Esophagus (tissue), 2 donors: ENCODE measurements at regions not wholly inside any gene's neighbourhood (a gene's known extent, or its start where the extent isn't known, plus 50 kb on each side); places are given as distances from the start of the nearest gene placed in this dataset.

ENCODE experiments used
- H3K27ac ChIP-seq, 2 donors: one replicate each; pipeline ENCODE4 v1.5.1; 2013; ENCODE audit warnings: low read depth in 2 of 2, mild to moderate bottlenecking in 2 of 2, inconsistent platforms in 1 of 2, low read length in 1 of 2, moderate library complexity in 1 of 2
- H3K27me3 ChIP-seq, 2 donors: one replicate each; pipeline ENCODE4 v1.6.1; 2013; ENCODE audit warnings: low read length in 2 of 2, control low read depth in 1 of 2, mild to moderate bottlenecking in 1 of 2; ENCODE audit not compliant: insufficient read depth in 2 of 2, control insufficient read depth in 1 of 2
- H3K36me3 ChIP-seq, 2 donors: one replicate each; pipeline ENCODE4 v1.6.1; 2013; ENCODE audit warnings: low read length in 1 of 2; ENCODE audit not compliant: control insufficient read depth in 2 of 2, insufficient read depth in 2 of 2
- H3K4me1 ChIP-seq, 2 donors: one replicate each; pipeline ENCODE4 v1.6.1; 2013; ENCODE audit warnings: low read length in 1 of 2; ENCODE audit not compliant: control insufficient read depth in 2 of 2, insufficient read depth in 2 of 2
- H3K4me3 ChIP-seq, 2 donors: one replicate each; pipeline ENCODE4 v1.5.1; 2013; ENCODE audit warnings: low read length in 2 of 2, mild to moderate bottlenecking in 2 of 2, low read depth in 1 of 2, moderate library complexity in 1 of 2
- H3K9me3 ChIP-seq, 2 donors: one replicate each; pipeline ENCODE4 v1.6.1; 2013; ENCODE audit warnings: mild to moderate bottlenecking in 2 of 2, low read depth in 1 of 2, low read length in 1 of 2, moderate library complexity in 1 of 2; ENCODE audit not compliant: control insufficient read depth in 2 of 2, insufficient read depth in 1 of 2
- WGBS, 2 donors: extraction: QIAGEN DNeasy Blood & Tissue Kit; methylation state at CpG; one replicate each; pipeline ENCODE4 v1.1.7; 2013; 5-methylcytosine and 5-hydroxymethylcytosine counted together
- donor health status: healthy with polysubstance abuse.
- donor health status: Bipolar disorder and iron deficiency.

DNA sequence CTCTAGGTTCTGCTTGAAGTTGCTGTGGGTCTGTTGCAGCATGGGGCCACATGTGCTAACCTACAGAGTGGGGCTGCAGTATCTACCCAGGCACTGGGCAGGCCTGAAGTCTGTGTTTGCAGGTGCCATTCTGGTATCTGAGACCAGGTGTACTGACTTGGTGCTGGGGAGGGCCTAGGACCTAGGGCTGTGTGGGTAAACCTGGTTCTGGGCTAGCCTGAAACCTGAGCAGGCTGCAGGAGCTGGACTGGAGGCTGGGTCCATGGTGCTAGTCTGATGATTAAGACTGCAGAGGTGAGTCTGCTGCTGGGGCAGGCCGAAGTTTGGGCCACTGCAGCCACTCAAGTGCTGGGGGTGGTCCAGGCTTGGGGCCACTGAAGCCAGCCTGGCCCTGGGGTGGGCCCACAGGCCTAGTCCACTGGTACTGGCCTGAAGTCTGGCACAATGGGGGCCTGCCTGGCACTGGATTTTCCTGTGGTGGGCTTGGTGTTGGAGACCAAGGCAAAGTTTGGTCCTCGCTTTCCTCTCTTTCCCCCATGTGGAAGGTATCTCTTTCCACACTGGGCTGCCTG is 310.6 kb downstream of the NDFIP2 start:
- H3K4me1 ChIP-seq, result no peaks in the 10 kb centered on the region
- H3K27me3 ChIP-seq, result no peaks in the 10 kb centered on the region

DNA sequence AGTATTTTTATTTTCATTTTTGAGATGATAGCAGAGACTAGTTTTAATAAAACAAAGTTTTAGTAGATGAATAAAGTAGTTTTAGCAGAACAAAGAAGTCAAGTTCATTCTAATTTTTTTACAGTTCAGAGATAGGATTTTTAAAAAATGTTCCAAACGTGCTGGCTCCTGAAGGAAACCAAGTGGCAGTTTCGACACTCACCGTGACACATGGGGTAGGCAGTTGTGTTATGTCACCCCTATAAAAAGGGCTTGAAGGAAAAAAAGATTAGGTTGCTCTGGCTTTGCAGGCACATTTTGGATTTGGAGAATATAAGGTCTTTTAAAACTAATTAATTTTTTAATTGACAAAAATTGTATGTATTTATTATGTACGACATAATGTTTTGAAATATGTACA is 305.2 kb downstream of the NDFIP2 start:
- H3K27me3 ChIP-seq, result no peaks in the 10 kb centered on the region
- H3K4me1 ChIP-seq, result no peaks in the 10 kb centered on the region
- no peaks in the 10 kb centered on the region for H3K36me3 ChIP-seq
- H3K4me3 ChIP-seq, result no peak overlapping the region
- 93 to 97% methylated on average over 4 of the region's 4 CpGs for WGBS, 2 donors
- H3K9me3 ChIP-seq, result peaks cover 0 to 6% of the 10 kb centered on the region in 2 donors
- H3K27ac ChIP-seq, result no peak overlapping the region

More for the DNA sequence above, 310.6 kb downstream of the NDFIP2 start:
- H3K27ac ChIP-seq, result no peak overlapping the region
- peaks cover 0 to 6% of the 10 kb centered on the region in 2 donors for H3K9me3 ChIP-seq
- H3K4me3 ChIP-seq, result no peak overlapping the region
- no peaks in the 10 kb centered on the region for H3K36me3 ChIP-seq
- 88 to 93% methylated on average over 2 of the region's 2 CpGs for WGBS, 2 donors

DNA sequence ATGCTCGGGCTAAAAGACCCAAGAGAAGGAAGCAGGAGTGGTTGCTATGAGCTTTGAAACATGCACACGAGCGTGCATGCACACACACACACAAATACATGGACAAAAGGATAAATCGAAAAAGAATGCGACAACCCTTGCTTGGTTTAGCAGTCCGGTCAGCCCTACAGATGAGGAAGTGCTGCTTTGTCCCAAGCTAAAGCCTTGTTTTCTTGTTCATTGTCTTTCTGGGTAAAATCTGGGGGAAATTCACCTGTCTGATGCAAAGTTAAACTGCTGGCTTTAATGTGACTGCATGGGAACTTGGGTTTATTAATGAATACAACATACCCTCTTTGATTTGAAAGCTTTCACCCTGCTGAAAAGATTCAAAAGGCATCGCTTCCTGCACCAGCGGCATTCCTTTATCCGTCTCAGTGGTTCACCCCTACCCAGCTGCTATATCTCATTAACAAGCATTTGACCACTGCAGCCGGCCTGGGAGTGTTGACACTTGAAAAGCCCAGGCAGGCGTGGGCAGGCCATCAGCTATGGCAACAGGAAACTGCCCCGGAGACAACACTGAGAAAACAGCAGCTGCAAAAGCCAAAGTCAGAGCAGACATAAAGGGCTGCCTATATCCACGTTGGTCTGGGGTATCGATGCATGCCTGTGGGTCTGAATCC is 301.7 kb downstream of the NDFIP2 start:
- Histone ChIP-seq H3K4me1 (no peaks in the 10 kb centered on the region), H3K27ac (no peak overlapping the region), H3K9me3 (no peaks in the 10 kb centered on the region), H3K4me3 (no peak overlapping the region), H3K27me3 (no peaks in the 10 kb centered on the region), H3K36me3 (no peaks in the 10 kb centered on the region)
- 43% methylated on average over 14 of the region's 14 CpGs for WGBS, 2 donors

DNA sequence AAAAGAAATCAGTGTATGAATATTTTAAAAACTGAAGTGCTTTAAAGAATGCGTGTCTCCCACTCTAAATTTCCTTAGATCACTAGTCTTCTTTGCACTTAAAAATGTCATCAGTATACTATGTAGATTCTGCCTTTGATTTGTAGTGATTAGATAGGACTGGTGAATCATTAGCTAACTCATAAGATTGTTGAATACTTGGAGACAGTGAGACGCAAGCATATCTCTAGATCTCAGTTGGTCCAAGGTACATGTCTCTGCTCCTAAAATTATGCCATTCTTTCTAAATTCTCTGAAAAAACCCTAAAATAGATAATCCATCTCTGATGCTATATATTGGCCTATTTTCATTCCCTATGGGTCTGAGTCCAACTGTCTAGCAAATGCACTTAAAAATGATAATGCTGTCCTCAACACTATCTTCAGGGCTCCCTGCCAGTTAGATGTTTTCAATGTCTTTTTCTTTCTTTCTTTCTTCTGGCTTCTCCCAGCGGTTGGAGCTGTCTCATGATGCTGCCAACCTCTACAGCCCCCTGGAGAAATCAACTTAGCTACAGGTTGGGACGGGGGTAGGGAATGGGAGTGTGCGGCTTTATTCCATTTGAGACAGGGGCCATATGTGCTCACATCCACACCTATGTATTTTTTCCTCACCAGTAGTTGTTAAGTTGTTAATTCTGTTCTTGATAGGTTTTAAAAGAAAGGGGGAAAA is 301.0 kb downstream of the NDFIP2 start:
- WGBS, 2 donors, result 85 to 93% methylated on average over 5 of the region's 5 CpGs
- no peaks in the 10 kb centered on the region for H3K4me1 ChIP-seq
- no peaks in the 10 kb centered on the region for H3K9me3 ChIP-seq
- H3K27ac ChIP-seq, result no peak overlapping the region
- no peaks in the 10 kb centered on the region for H3K36me3 ChIP-seq
- no peak overlapping the region for H3K4me3 ChIP-seq
- no peaks in the 10 kb centered on the region for H3K27me3 ChIP-seq

DNA sequence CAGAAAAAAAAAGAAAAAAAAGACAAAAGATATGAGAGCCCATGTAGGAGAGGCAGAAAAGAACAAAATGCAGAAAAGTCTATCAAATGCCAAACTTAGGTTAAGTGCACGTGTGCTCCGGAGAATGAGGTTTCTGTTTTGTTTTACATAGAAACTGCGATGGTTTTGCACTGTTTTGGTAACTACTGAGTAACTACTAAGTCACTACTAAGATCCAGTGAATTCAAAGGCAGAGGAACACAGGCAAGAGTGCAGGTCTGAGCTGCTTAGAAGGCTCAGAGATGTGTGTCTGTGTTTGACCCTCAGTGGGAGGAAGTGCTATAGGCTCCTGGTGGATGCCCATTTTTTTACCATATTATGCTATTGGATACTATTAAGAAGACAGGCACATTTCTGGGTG is 299.3 kb downstream of the NDFIP2 start:
- WGBS, 2 donors, result 38 to 50% methylated on average over 3 of the region's 3 CpGs
- H3K27me3 ChIP-seq, result no peaks in the 10 kb centered on the region
- H3K27ac ChIP-seq, result no peak overlapping the region
- H3K4me3 ChIP-seq, result no peak overlapping the region
- no peaks in the 10 kb centered on the region for H3K9me3 ChIP-seq
- H3K4me1 ChIP-seq, result no peaks in the 10 kb centered on the region
- H3K36me3 ChIP-seq, result no peaks in the 10 kb centered on the region

DNA sequence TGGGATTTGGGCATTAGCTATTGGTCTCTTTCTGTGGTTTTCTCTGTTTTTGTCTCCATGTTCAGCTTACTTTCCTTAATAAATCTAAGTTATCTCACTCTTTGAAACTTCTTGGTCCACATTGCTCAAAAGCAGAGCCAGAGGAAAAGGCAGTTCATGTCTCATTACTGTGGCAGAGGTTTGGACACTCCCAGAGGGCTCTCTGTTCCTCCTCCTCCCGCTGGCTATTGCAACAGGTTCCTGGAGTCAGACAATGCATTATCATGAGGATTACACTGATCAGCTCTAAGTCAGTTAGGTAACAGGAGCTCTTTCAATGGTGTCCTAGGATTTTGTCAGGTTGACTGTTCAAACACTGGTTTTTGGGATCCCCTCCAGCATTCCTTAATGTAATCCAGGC is 298.8 kb downstream of the NDFIP2 start:
- no peaks in the 10 kb centered on the region for H3K9me3 ChIP-seq
- no peaks in the 10 kb centered on the region for H3K27me3 ChIP-seq
- no peaks in the 10 kb centered on the region for H3K4me1 ChIP-seq
- H3K36me3 ChIP-seq, result no peaks in the 10 kb centered on the region
- no peak overlapping the region for H3K27ac ChIP-seq
- 24 to 50% methylated on average over 1 of the region's 1 CpG for WGBS, 2 donors
- no peak overlapping the region for H3K4me3 ChIP-seq

DNA sequence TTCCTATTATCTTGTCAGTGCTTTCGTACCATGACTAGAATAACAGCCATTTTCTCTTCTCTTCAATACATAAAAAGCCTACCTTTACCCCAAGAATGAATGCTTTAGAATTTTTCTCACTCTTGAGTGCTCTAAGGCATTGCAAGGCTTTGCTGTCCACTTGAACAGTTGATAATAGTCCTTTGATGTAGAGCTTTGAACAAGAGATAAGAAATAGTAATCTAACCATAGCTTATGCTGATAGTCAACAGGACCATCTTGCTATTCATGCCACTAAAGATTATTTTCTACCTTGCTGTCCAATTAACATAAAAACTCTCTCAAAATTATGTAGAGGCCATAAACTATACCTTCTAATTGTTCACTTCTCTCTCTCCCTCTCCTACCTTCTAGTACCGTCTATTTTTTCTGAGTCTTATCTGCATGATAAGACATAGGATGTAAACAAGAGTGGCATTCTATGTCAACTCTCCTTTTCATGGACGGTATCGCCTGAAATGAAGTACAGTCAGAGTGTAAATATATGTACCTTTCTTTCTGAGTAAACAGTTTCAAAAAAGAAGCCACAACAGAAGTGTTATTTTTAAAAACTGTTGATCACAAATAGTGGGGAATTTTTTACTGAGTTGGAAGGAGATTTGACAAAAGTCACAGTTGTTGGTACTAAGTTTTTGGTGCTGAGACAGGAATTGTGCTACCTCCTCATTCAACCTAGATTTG is 297.9 kb downstream of the NDFIP2 start:
- Histone ChIP-seq H3K36me3 (no peaks in the 10 kb centered on the region), H3K4me3 (no peak overlapping the region), H3K9me3 (no peaks in the 10 kb centered on the region), H3K4me1 (no peaks in the 10 kb centered on the region), H3K27me3 (no peaks in the 10 kb centered on the region), H3K27ac (no peak overlapping the region)
- WGBS, 2 donors, result 74 to 84% methylated on average over 4 of the region's 4 CpGs

DNA sequence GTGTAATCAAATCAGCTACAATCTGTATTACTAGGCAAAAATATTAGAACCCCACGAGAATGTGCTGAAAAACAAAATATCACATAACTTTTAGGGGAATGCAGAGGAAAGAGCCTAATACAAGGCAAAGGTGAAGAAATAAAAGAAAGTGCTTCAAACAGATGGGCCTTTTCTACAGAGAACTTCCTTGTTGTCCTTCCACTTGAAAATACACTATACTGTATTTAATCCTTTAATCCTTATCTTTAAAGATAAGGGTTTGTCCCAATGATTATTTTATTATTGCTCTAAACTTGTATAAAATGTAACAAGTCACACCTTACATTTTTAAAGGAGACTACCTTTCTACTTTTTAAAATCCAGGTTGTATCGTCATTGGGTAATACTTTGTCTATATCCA is 296.5 kb downstream of the NDFIP2 start:
- Histone ChIP-seq H3K4me3 (no peak overlapping the region), H3K27ac (no peak overlapping the region), H3K4me1 (no peaks in the 10 kb centered on the region), H3K27me3 (no peaks in the 10 kb centered on the region), H3K36me3 (no peaks in the 10 kb centered on the region), H3K9me3 (no peaks in the 10 kb centered on the region)
- WGBS, 2 donors, result 80 to 91% methylated on average over 2 of the region's 2 CpGs

DNA sequence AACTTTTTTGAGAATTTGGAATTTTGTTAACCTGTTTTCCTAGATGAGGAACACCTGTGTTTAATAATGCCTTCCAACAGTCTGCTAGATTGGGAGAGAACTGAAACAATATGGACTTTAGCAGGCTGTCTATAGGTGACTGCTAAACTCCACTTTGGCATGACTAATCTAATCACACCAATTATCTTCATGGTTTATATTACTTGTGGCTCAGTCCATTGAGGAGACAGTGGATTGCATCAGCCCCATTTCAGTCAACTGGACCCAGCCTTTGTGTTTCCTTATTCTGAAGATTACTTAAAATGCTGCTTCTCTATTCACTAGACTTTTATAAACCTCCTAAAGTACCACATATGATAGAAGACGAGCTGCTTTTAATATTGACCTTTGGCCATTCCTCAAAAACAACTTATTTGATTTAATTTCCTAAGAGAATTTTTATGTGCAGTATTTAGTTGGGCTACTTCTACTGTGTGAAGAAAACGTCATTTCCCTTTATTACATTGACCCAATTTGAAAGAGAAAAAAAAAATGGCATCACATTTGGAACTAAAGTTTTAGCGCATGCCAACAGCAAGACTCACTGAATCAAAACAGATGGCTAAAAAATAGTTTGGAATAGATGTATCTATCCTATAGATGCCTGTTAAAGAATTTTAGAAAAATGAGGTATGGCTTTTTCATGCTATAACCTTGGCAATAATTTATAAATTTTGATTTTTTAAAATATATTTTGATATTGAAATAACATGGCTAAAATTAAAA is 295.8 kb downstream of the NDFIP2 start:
- H3K9me3 ChIP-seq, result no peaks in the 10 kb centered on the region
- H3K27me3 ChIP-seq, result no peaks in the 10 kb centered on the region
- H3K4me3 ChIP-seq, result no peak overlapping the region
- no peaks in the 10 kb centered on the region for H3K36me3 ChIP-seq
- no peaks in the 10 kb centered on the region for H3K4me1 ChIP-seq
- WGBS, 2 donors, result 81 to 85% methylated on average over 3 of the region's 3 CpGs
- no peak overlapping the region for H3K27ac ChIP-seq
